PC-3 (cell line): ENCODE measurements at regions not wholly inside any gene's neighbourhood (a gene's known extent, or its start where the extent isn't known, plus 50 kb on each side); places are given as distances from the start of the nearest gene placed in this dataset.

Experiments
- ATAC-seq: fragments of 200-7000 bp; cut with Tn5 transposase; 2 replicates; pipeline ENCODE4 v1.9.1; 2020; ENCODE audit warnings: mild to moderate bottlenecking, moderate library complexity
- BruUV-seq: library from RNA; stranded (reverse); fragments of 400-500 nt; replicated peaks from 2 replicates; lab custom pipeline; 2021; lab: Mats Ljungman, UMichigan
- CTCF ChIA-PET: fragments of 300-600 bp; sonication (Branson Sonifier 250); formaldehyde crosslinking; loops from one replicate; lab custom pipeline; 2022; ENCODE audit warnings: antibody characterized with exemption; lab: Charles Lee
- POLR2A ChIA-PET: fragments of 300-600 bp; sonication (Branson Sonifier 250); formaldehyde crosslinking; loops from one replicate; lab custom pipeline; 2022; ENCODE audit warnings: antibody characterized with exemption; ENCODE audit not compliant: unreplicated experiment; lab: Charles Lee
- DNase-seq: peaks from one replicate; pipeline ENCODE4 v3.0.0-alpha.2; 2015
- H2AFZ ChIP-seq: fragments of 300-600 bp; sonication (generic); 2 replicates; pipeline ENCODE4 v1.6.0; 2016; ENCODE audit warnings: antibody characterized with exemption, low read length
- H3F3A ChIP-seq: fragments of 300-600 bp; sonication (generic); one replicate; pipeline ENCODE4 v1.6.0; 2017; ENCODE audit warnings: antibody characterized with exemption, low read length, control low read depth, mild to moderate bottlenecking; ENCODE audit not compliant: unreplicated experiment
- H3K27ac ChIP-seq: fragments of 300-600 bp; sonication (generic); 2 replicates; pipeline ENCODE4 v1.5.1; 2016; ENCODE audit warnings: mild to moderate bottlenecking, low read length
- H3K27me3 ChIP-seq: fragments of 300-600 bp; sonication (generic); 2 replicates; pipeline ENCODE4 v1.6.1; 2016; ENCODE audit warnings: low read length, mixed read lengths
- H3K36me3 ChIP-seq: fragments of 300-600 bp; sonication (generic); 2 replicates; pipeline ENCODE4 v1.6.1; 2016; ENCODE audit warnings: low read depth, mixed run types, low read length, mixed read lengths
- H3K4me1 ChIP-seq: fragments of 300-600 bp; sonication (generic); 2 replicates; pipeline ENCODE4 v1.5.1; 2016; ENCODE audit warnings: low read length; ENCODE audit not compliant: insufficient read depth
- H3K4me2 ChIP-seq: fragments of 300-600 bp; sonication (generic); 2 replicates; pipeline ENCODE4 v1.6.0; 2016; ENCODE audit warnings: low read length
- H3K4me3 ChIP-seq: fragments of 300-600 bp; sonication (generic); 2 replicates; pipeline ENCODE4 v1.5.1; 2016; ENCODE audit warnings: mild to moderate bottlenecking, low read length, mixed read lengths
- H3K79me2 ChIP-seq: fragments of 300-600 bp; sonication (generic); 2 replicates; pipeline ENCODE4 v1.6.1; 2017; ENCODE audit warnings: low read length, mixed read lengths
- H3K9ac ChIP-seq: fragments of 300-600 bp; sonication (generic); 2 replicates; pipeline ENCODE4 v1.6.0; 2016; ENCODE audit warnings: mild to moderate bottlenecking, low read length
- H3K9me2 ChIP-seq: fragments of 300-600 bp; sonication (generic); replicated peaks from 2 replicates; pipeline ENCODE4 v1.6.1; 2016; ENCODE audit warnings: mixed run types, low read length, mixed read lengths
- H3K9me3 ChIP-seq: fragments of 300-600 bp; sonication (generic); 2 replicates; pipeline ENCODE4 v1.6.1; 2016; ENCODE audit warnings: low read length, mixed read lengths
- H4K20me1 ChIP-seq: fragments of 300-600 bp; sonication (generic); 2 replicates; pipeline ENCODE4 v1.6.1; 2016; ENCODE audit warnings: low read length, mixed read lengths
- CTCF ChIP-seq: fragments of 300-600 bp; sonication (generic); conservative IDR thresholded peaks from 2 replicates; pipeline ENCODE4 v1.5.1; 2017; ENCODE audit warnings: antibody characterized with exemption, low read depth, mild to moderate bottlenecking, low read length
- EZH2 ChIP-seq: fragments of 300-600 bp; sonication (generic); IDR thresholded peaks from one replicate; pipeline ENCODE4 v1.6.1; 2017; ENCODE audit warnings: antibody characterized with exemption, mild to moderate bottlenecking, low read length; ENCODE audit not compliant: unreplicated experiment
- EZH2phosphoT487 ChIP-seq: fragments of 300-600 bp; sonication (generic); IDR thresholded peaks from 2 replicates; pipeline ENCODE4 v1.6.1; 2018; ENCODE audit warnings: mild to moderate bottlenecking, antibody characterized with exemption, low read length, borderline replicate concordance
- intact Hi-C: fragments of 100-400 bp; cut with micrococcal nuclease; formaldehyde crosslinking; loops from 2 replicates; pipeline ENCODE4 v1.9.0; 2023

GRCh38 chr15:81433462-81433861, 59.4 kb upstream of the TMC3 start:
- POLR2A ChIA-PET: no interaction called here
- ATAC-seq (no peak), DNase-seq (no peak)
- Histone ChIP-seq H3K4me2 (no peak overlapping the region), H3K79me2 (no peaks in the 10 kb centered on the region), H3K4me1 (no peaks in the 10 kb centered on the region), H3K27ac (no peak overlapping the region), H3F3A (no peaks in the 10 kb centered on the region), H3K27me3 (peaks cover 50% of the 10 kb centered on the region), H3K9ac (no peak overlapping the region), H3K9me2 (no peaks in the 10 kb centered on the region), H2AFZ (no peak overlapping the region), H3K4me3 (no peak overlapping the region), H4K20me1 (no peaks in the 10 kb centered on the region), H3K36me3 (no peaks in the 10 kb centered on the region), H3K9me3 (no peaks in the 10 kb centered on the region)
- no peak for TF ChIP-seq CTCF
- TF ChIP-seq EZH2: no peak
- TF ChIP-seq EZH2phosphoT487: no peak
- intact Hi-C loops: no loop called here
- CTCF ChIA-PET: no interaction called here
- BruUV-seq: no TSS peak

DNA sequence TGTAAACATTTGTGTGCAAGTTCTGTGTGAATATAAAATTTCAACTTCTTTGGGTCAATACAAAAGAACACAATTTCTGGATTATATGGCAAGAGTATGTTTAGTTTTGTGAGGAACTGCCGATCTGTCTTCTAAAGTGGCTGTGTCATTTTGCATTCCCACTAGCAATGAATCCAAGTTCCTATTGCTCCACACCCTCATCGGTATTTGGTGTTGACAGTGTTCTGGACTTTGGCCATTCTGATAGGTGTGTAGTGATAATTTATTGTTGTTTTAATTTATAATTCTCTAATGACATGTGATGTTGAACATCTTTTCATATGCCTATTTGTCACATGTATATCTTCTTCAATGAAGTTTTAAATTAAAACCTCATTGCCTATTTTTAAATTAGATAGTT, 58.2 kb upstream of the TMC3 start:
- intact Hi-C loops: no loop called here
- Histone ChIP-seq H3K9me3 (no peaks in the 10 kb centered on the region), H3F3A (no peaks in the 10 kb centered on the region), H3K36me3 (no peaks in the 10 kb centered on the region), H3K79me2 (no peaks in the 10 kb centered on the region), H3K4me2 (no peak overlapping the region), H3K27ac (no peak overlapping the region), H3K4me3 (no peak overlapping the region), H3K27me3 (peaks cover 46% of the 10 kb centered on the region), H2AFZ (no peak overlapping the region), H3K4me1 (no peaks in the 10 kb centered on the region), H4K20me1 (no peaks in the 10 kb centered on the region), H3K9me2 (no peaks in the 10 kb centered on the region), H3K9ac (no peak overlapping the region)
- TF ChIP-seq EZH2: no peak
- TF ChIP-seq CTCF: no peak
- DNase-seq (no peak), ATAC-seq (no peak)
- ChIA-PET CTCF (no interaction called here), POLR2A (interaction anchor here (0.7 kb wide), 2 partner anchors 110 to 646 kb away, joined by 3 read pairs; no protein-coding TSS in a partner anchor)
- no TSS peak for BruUV-seq

GRCh38 chr15:81427176-81427575, 53.2 kb upstream of the TMC3 start:
- POLR2A ChIA-PET: no interaction called here

More at GRCh38 chr15:81427176-81427575, 53.2 kb upstream of the TMC3 start:
- H4K20me1 ChIP-seq: no peaks in the 10 kb centered on the region
- ATAC-seq (no peak), DNase-seq (no peak)
- H3K4me2 ChIP-seq: no peak overlapping the region
- H3K4me1 ChIP-seq: no peaks in the 10 kb centered on the region
- no peak overlapping the region for H2AFZ ChIP-seq
- no peaks in the 10 kb centered on the region for H3K79me2 ChIP-seq
- peaks cover 10% of the 10 kb centered on the region for H3K27me3 ChIP-seq
- no peaks in the 10 kb centered on the region for H3K9me3 ChIP-seq
- TF ChIP-seq EZH2: no peak
- no peak for TF ChIP-seq CTCF
- TF ChIP-seq EZH2phosphoT487: no peak
- no peak overlapping the region for H3K9ac ChIP-seq
- H3K9me2 ChIP-seq: no peaks in the 10 kb centered on the region
- no TSS peak for BruUV-seq
- CTCF ChIA-PET: no interaction called here
- H3F3A ChIP-seq: no peaks in the 10 kb centered on the region
- intact Hi-C loops: no loop called here
- H3K4me3 ChIP-seq: no peak overlapping the region
- no peaks in the 10 kb centered on the region for H3K36me3 ChIP-seq
- no peak overlapping the region for H3K27ac ChIP-seq
